Transverse colon (tissue), 4 donors: ENCODE measurements at regions not wholly inside any gene's neighbourhood (a gene's known extent, or its start where the extent isn't known, plus 50 kb on each side); places are given as distances from the start of the nearest gene placed in this dataset.

ENCODE experiments used
- DNase-seq: peaks from one replicate; pipeline ENCODE4 v3.0.0-alpha.2; 2019
- H3K27ac ChIP-seq, 4 donors: fragments of 200-600 bp; sonication (generic); 2 replicates each; pipeline ENCODE4 v1.5.1; 2016 to 2018; ENCODE audit warnings: inconsistent platforms in 4 of 4
- H3K27me3 ChIP-seq: fragments of 200-600 bp; sonication (generic); 2 replicates; pipeline ENCODE4 v1.5.1; 2017; ENCODE audit warnings: inconsistent platforms
- H3K36me3 ChIP-seq, 4 donors: fragments of 200-600 bp; sonication (generic); 2 replicates each; pipeline ENCODE4 v1.5.1; 2017 to 2019; ENCODE audit warnings: inconsistent platforms in 4 of 4
- H3K4me1 ChIP-seq, 4 donors: fragments of 200-600 bp; sonication (generic); 2 replicates each; pipeline ENCODE4 v1.5.1; 2017 to 2020; ENCODE audit warnings: inconsistent platforms in 4 of 4
- H3K4me3 ChIP-seq, 4 donors: fragments of 200-600 bp; sonication (generic); 1 replicate in 1 of 4; 2 replicates in 3 of 4; pipeline versions ENCODE4 v1.5.1 to v1.6.1; 2017 to 2019; ENCODE audit warnings: inconsistent platforms in 4 of 4
- H3K9me3 ChIP-seq, 2 donors: fragments of 200-600 bp; sonication (generic); 2 replicates each; pipeline ENCODE4 v1.5.1; 2017 to 2019; ENCODE audit warnings: inconsistent platforms in 2 of 2
- CTCF ChIP-seq, 5 experiments: fragments of 200-600 bp in 3 of 5; fragments of 450-650 bp in 2 of 5; sonication (generic) in 3 of 5; IDR thresholded peaks; 1 replicate in 2 of 5; 2 replicates in 3 of 5; pipeline ENCODE4 v1.5.1; 2016 to 2017; ENCODE audit warnings: antibody characterized with exemption in 5 of 5, inconsistent platforms in 3 of 5, mild to moderate bottlenecking in 2 of 5, moderate library complexity in 1 of 5
- EP300 ChIP-seq: sonication (generic); formaldehyde crosslinking; IDR thresholded peaks from one replicate; pipeline ENCODE4 v1.6.1; 2017; ENCODE audit warnings: antibody characterized with exemption, low read depth
- POLR2A ChIP-seq: fragments of 450-650 bp; IDR thresholded peaks from one replicate; pipeline ENCODE4 v1.6.1; 2016; ENCODE audit warnings: antibody characterized with exemption, mild to moderate bottlenecking, moderate library complexity
- POLR2AphosphoS5 ChIP-seq, 3 donors: sonication (generic); formaldehyde crosslinking; IDR thresholded peaks; one replicate each; pipeline ENCODE4 v1.6.1; 2016; ENCODE audit warnings: antibody characterized with exemption in 3 of 3
- WGBS, 2 donors: methylation state at CpG; one replicate each; pipeline ENCODE4 v1.1.5; 2018; ENCODE audit warnings: low coverage in 1 of 2; 5-methylcytosine and 5-hydroxymethylcytosine counted together
- in situ Hi-C, 4 donors: fragments of 200-750 bp; cut with MboI; loops; one replicate each; pipeline versions ENCODE4 v1.15.0 to v1.15.1; 2017; ENCODE audit warnings: low sequenced_read_pairs in 3 of 4, low pct_ligation_motif_present in 1 of 4, low pct_unique_long_range_greater_than_20kb in 1 of 4
- intact Hi-C: fragments of 100-400 bp; cut with DNase I; formaldehyde crosslinking; loops from one replicate; pipeline ENCODE4 v1.15.1; 2023; ENCODE audit warnings: low total_unique reads

DNA sequence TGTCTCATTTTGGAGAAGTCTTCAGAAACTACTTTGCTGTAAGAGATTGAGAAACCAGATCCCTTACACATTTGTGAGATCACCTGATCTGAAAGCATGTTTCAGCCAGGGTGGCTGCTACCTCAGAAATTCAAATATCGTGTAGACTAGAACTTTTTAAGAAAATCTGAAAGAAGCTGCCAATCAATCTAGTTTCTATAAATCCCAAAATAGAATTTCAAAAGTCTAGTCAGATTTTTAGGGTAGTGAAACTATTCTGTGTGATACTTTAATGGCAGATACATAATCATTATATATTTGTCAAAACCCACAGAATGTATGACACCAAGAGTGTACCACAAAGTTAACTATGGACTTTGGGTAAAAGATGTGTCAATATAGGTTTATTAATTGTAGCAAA, 79.9 kb upstream of the PLPPR5 start:
- Histone ChIP-seq H3K4me1 (no peaks in the 10 kb centered on the region), H3K9me3 (no peaks in the 10 kb centered on the region), H3K4me3 (no peak overlapping the region), H3K27me3 (no peaks in the 10 kb centered on the region), H3K27ac (no peak overlapping the region), H3K36me3 (no peaks in the 10 kb centered on the region)
- DNase-seq = no peak
- intact Hi-C loops (no loop called here), in situ Hi-C loops (no loop called here)
- TF ChIP-seq EP300 (no peak), POLR2AphosphoS5 (IDR thresholded peaks at IDR 0.05) (no peak), POLR2A (no peak), CTCF (IDR thresholded peaks at IDR 0.05) (no peak)
- 83 to 89% methylated on average over 1 of the region's 1 CpG for WGBS, 2 donors

- in situ Hi-C loops = no loop called here
- intact Hi-C loops = no loop called here
- TF ChIP-seq POLR2A (no peak), POLR2AphosphoS5 (IDR thresholded peaks at IDR 0.05) (no peak), CTCF (IDR thresholded peaks at IDR 0.05) (no peak), EP300 (no peak)
- Histone ChIP-seq H3K36me3 (no peaks in the 10 kb centered on the region), H3K9me3 (no peaks in the 10 kb centered on the region), H3K4me1 (no peaks in the 10 kb centered on the region), H3K4me3 (no peak overlapping the region), H3K27me3 (no peaks in the 10 kb centered on the region), H3K27ac (no peak overlapping the region)
- WGBS, 2 donors = 25 to 59% methylated on average over 1 of the region's 1 CpG
- no peak for DNase-seq
These were observed 81.4 kb upstream of the PLPPR5 start for GRCh38 chr1:99086057-99086456.

DNA sequence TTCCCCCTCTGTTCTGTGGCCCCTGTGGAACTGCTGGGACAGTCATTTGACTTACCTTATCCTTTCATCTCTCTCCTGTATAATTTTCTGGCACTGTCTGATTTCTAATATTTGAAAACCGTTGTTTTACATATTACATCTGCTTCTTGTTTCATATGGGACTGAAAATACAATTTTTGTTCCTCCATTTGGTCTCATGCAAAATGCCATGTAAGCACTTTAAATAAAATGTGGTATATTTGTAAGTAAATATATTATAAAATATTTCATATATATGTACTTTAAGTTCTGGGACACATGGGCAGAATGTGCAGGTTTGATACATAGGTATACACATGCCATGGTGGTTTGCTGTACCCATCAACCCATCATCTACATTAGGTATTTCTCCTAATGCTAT, 93.9 kb upstream of the PLPPR5 start:
- Histone ChIP-seq H3K27me3 (no peaks in the 10 kb centered on the region), H3K4me3 (no peak overlapping the region), H3K4me1 (no peaks in the 10 kb centered on the region), H3K9me3 (no peaks in the 10 kb centered on the region), H3K27ac (no peak overlapping the region), H3K36me3 (no peaks in the 10 kb centered on the region)
- 64 to 79% methylated on average over 1 of the region's 1 CpG for WGBS, 2 donors
- intact Hi-C loops = no loop called here
- TF ChIP-seq POLR2A (no peak), CTCF (IDR thresholded peaks at IDR 0.05) (no peak), EP300 (no peak), POLR2AphosphoS5 (IDR thresholded peaks at IDR 0.05) (no peak)
- DNase-seq = no peak
- in situ Hi-C loops = no loop called here

- Histone ChIP-seq H3K9me3 (no peaks in the 10 kb centered on the region), H3K4me3 (no peak overlapping the region), H3K27ac (no peak overlapping the region), H3K27me3 (no peaks in the 10 kb centered on the region), H3K36me3 (no peaks in the 10 kb centered on the region), H3K4me1 (no peaks in the 10 kb centered on the region)
- no peak for DNase-seq
- in situ Hi-C loops = no loop called here
- WGBS, 2 donors = 100% methylated on average over 1 of the region's 1 CpG; no CpG with 5 or more reads in 1 of the 2 donors
- TF ChIP-seq POLR2AphosphoS5 (IDR thresholded peaks at IDR 0.05) (no peak), EP300 (no peak), POLR2A (no peak), CTCF (IDR thresholded peaks at IDR 0.05) (no peak)
- intact Hi-C loops = no loop called here
These were observed 101.6 kb upstream of the PLPPR5 start for GRCh38 chr1:99106274-99106673.
